ENCODE measurements at regions not wholly inside any gene's neighbourhood (a gene's known extent, or its start where the extent isn't known, plus 50 kb on each side); places are given as distances from the start of the nearest gene placed in this dataset.

- DNase-seq: no peak
These were observed 303.9 kb upstream of the HDAC4 start for GRCh38 chr2:239704737-239705136.

GRCh38 chr2:239703834-239704233 lies 303.0 kb upstream of the HDAC4 start:
- no peak overlapping the region for H3K9ac ChIP-seq (ENCODE audit: insufficient read depth, low read length, poor library complexity, severe bottlenecking)
- no peak overlapping the region for H3K27ac ChIP-seq (ENCODE audit: low read depth in 1 of 2, low read length in 2 of 2)
- no peaks in the 10 kb centered on the region for H3K79me2 ChIP-seq (ENCODE audit: insufficient read depth, low read length)
- no peak overlapping the region for H3K4me3 ChIP-seq (replicated peaks in 1 of 3; ENCODE audit: low read depth in 2 of 3, low read length in 3 of 3)
- TF ChIP-seq CTCF (IDR thresholded peaks at IDR 0.05): no peak
- intact Hi-C loops (cut with micrococcal nuclease): loop anchor here in 1 of 2 donors (1.0 kb wide), 1 partner anchor 35 kb away; no protein-coding TSS in a partner anchor
- H2AFZ ChIP-seq (ENCODE audit: insufficient read depth, low read depth, low read length, poor library complexity, severe bottlenecking): no peak overlapping the region
- no CpG with 5 or more reads among the region's 3 CpGs for WGBS (ENCODE audit: insufficient coverage)
- H3K4me1 ChIP-seq (ENCODE audit: control insufficient read depth in 1 of 2, insufficient read depth in 2 of 2, low read length in 2 of 2): no peaks in the 10 kb centered on the region
- Mint-ChIP-seq H3K4me3 (no peak overlapping the region), H3K9me3 (peaks cover 1 to 17% (median 15%) of the 10 kb centered on the region in 7 donors), H3K27ac (no peak overlapping the region), H3K27me3 (ENCODE audit: low read depth in 3 of 3) (peaks cover 10 to 22% (median 16%) of the 10 kb centered on the region in 3 donors), H3K36me3 (no peaks in the 10 kb centered on the region), H3K4me1 (peaks cover 2% of the 10 kb centered on the region)
- peaks cover 0 to 8% of the 10 kb centered on the region in 2 donors for H3K9me3 ChIP-seq (replicated peaks in 1 of 2; ENCODE audit: control insufficient read depth in 1 of 2, insufficient read depth in 1 of 2, low read length in 2 of 2)
- H3K27me3 ChIP-seq (ENCODE audit: control insufficient read depth in 2 of 2, insufficient read depth in 2 of 2, low read length in 2 of 2): peaks cover 0 to 1% of the 10 kb centered on the region in 2 donors
- H4K20me1 ChIP-seq (ENCODE audit: insufficient read depth, low read length): no peaks in the 10 kb centered on the region
- H3K4me2 ChIP-seq (replicated peaks; ENCODE audit: extremely low read depth, low read length, poor library complexity, severe bottlenecking): no peak overlapping the region
- no peak for DNase-seq
- H3K36me3 ChIP-seq (replicated peaks in 1 of 2; ENCODE audit: control insufficient read depth in 1 of 2, insufficient read depth in 2 of 2, low read length in 2 of 2): no peaks in the 10 kb centered on the region

More at GRCh38 chr2:239704737-239705136, 303.9 kb upstream of the HDAC4 start:
- 78% methylated on average over 3 of the region's 6 CpGs for WGBS (ENCODE audit: insufficient coverage)
- Mint-ChIP-seq H3K36me3 (no peaks in the 10 kb centered on the region), H3K4me1 (peaks cover 2% of the 10 kb centered on the region), H3K9me3 (peaks cover 1 to 20% (median 16%) of the 10 kb centered on the region in 7 donors), H3K27me3 (ENCODE audit: low read depth in 3 of 3) (peaks cover 13 to 27% (median 15%) of the 10 kb centered on the region in 3 donors), H3K27ac (no peak overlapping the region), H3K4me3 (no peak overlapping the region)
- Histone ChIP-seq H3K27me3 (ENCODE audit: control insufficient read depth in 2 of 2, insufficient read depth in 2 of 2, low read length in 2 of 2) (peaks cover 0 to 2% of the 10 kb centered on the region in 2 donors), H3K9ac (ENCODE audit: insufficient read depth, low read length, poor library complexity, severe bottlenecking) (no peak overlapping the region), H3K9me3 (replicated peaks in 1 of 2; ENCODE audit: control insufficient read depth in 1 of 2, insufficient read depth in 1 of 2, low read length in 2 of 2) (peaks cover 0 to 8% of the 10 kb centered on the region in 2 donors), H4K20me1 (ENCODE audit: insufficient read depth, low read length) (no peaks in the 10 kb centered on the region), H3K4me2 (replicated peaks; ENCODE audit: extremely low read depth, low read length, poor library complexity, severe bottlenecking) (no peak overlapping the region), H3K4me3 (replicated peaks in 1 of 3; ENCODE audit: low read depth in 2 of 3, low read length in 3 of 3) (no peak overlapping the region), H3K79me2 (ENCODE audit: insufficient read depth, low read length) (no peaks in the 10 kb centered on the region), H3K36me3 (replicated peaks in 1 of 2; ENCODE audit: control insufficient read depth in 1 of 2, insufficient read depth in 2 of 2, low read length in 2 of 2) (no peaks in the 10 kb centered on the region), H2AFZ (ENCODE audit: insufficient read depth, low read depth, low read length, poor library complexity, severe bottlenecking) (no peak overlapping the region), H3K4me1 (ENCODE audit: control insufficient read depth in 1 of 2, insufficient read depth in 2 of 2, low read length in 2 of 2) (no peaks in the 10 kb centered on the region), H3K27ac (ENCODE audit: low read depth in 1 of 2, low read length in 2 of 2) (no peak overlapping the region)
- TF ChIP-seq CTCF (IDR thresholded peaks at IDR 0.05): no peak
- intact Hi-C loops (cut with micrococcal nuclease): loop anchor here in 1 of 2 donors (1.0 kb wide), 1 partner anchor 35 kb away; no protein-coding TSS in a partner anchor
